ENCODE measurements at regions not wholly inside any gene's neighbourhood (a gene's known extent, or its start where the extent isn't known, plus 50 kb on each side); places are given as distances from the start of the nearest gene placed in this dataset.

DNA sequence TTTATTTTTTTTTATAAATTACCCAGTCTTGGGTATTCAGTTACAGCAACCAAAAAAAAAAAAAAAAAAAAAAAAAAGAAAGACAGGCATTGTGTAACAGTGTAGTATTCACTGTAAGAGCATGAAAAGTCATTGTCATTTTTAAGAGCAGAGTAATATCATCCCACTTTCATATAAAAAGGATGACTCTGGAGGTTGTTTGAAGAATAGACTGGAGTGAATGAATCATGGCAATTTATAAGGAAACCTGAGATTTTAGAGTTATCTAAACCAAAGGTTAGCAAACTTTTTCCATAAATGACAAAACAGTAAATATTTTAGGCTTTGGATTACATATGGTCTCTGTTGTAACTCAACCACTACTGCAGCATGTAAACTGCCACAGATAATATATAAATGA is 794.9 kb downstream of the NTRK3 start:
- no peaks in the 10 kb centered on the region for H3K27me3 ChIP-seq (ENCODE audit: control insufficient read depth in 1 of 2, insufficient read depth in 2 of 2, low read length in 2 of 2)
- POLR2A ChIA-PET, result no interaction called here
- TF ChIP-seq, protein P1, sequence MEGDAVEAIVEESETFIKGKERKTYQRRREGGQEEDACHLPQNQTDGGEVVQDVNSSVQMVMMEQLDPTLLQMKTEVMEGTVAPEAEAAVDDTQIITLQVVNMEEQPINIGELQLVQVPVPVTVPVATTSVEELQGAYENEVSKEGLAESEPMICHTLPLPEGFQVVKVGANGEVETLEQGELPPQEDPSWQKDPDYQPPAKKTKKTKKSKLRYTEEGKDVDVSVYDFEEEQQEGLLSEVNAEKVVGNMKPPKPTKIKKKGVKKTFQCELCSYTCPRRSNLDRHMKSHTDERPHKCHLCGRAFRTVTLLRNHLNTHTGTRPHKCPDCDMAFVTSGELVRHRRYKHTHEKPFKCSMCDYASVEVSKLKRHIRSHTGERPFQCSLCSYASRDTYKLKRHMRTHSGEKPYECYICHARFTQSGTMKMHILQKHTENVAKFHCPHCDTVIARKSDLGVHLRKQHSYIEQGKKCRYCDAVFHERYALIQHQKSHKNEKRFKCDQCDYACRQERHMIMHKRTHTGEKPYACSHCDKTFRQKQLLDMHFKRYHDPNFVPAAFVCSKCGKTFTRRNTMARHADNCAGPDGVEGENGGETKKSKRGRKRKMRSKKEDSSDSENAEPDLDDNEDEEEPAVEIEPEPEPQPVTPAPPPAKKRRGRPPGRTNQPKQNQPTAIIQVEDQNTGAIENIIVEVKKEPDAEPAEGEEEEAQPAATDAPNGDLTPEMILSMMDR (IDR thresholded peaks at IDR 0.05), result no peak
- H3K4me3 ChIP-seq (ENCODE audit: low read length), result no peak overlapping the region
- H3K9me3 ChIP-seq (ENCODE audit: control insufficient read depth in 1 of 2, insufficient read depth in 1 of 2, low read length in 2 of 2), result no peaks in the 10 kb centered on the region
- peaks cover 2% of the 10 kb centered on the region for H3K9me3 Mint-ChIP-seq
- no peak for ATAC-seq (ENCODE audit: poor library complexity)
- intact Hi-C loops (cut with DNase I, micrococcal nuclease), result no loop called here
- no peaks in the 10 kb centered on the region for H3K36me3 Mint-ChIP-seq (ENCODE audit: low read depth)
- CTCF ChIA-PET, result no interaction called here
- no peaks in the 10 kb centered on the region for H3K4me1 Mint-ChIP-seq (ENCODE audit: low read depth)
- no peaks in the 10 kb centered on the region for H3K36me3 ChIP-seq (ENCODE audit: insufficient read depth, low read length)
- H3K27ac ChIP-seq (ENCODE audit: low read depth in 1 of 2, low read length in 2 of 2), result no peak overlapping the region
- H3K27ac Mint-ChIP-seq, result no peak overlapping the region
- no peaks in the 10 kb centered on the region for H3K4me1 ChIP-seq (ENCODE audit: insufficient read depth, low read length)
- no peak overlapping the region for H3K4me3 Mint-ChIP-seq
- DNase-seq, result no peak
- peaks cover 22% of the 10 kb centered on the region for H3K27me3 Mint-ChIP-seq

DNA sequence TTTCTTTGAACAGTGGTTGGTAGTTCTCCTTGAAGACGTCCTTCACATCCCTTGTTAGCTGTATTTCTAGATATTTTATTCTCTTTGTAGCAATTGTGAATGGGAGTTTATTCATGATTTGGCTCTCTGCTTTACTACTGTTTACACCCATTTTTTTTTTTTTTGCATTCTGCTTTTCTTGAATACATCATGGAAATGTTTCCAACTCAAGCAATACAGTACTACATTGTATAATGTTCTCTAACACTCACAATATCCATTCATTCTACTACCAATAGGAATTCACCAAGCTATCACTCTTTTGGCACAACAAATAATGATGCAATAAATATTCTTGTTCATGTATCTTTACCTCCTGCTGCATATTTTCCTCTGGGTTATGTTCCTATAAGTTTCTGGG is 801.7 kb downstream of the NTRK3 start:
- ChIA-PET CTCF (no interaction called here), POLR2A (no interaction called here)
- Mint-ChIP-seq H3K27me3 (peaks cover 8% of the 10 kb centered on the region), H3K4me1 (ENCODE audit: low read depth) (no peaks in the 10 kb centered on the region), H3K9me3 (peaks cover 5% of the 10 kb centered on the region), H3K4me3 (no peak overlapping the region), H3K27ac (no peak overlapping the region), H3K36me3 (ENCODE audit: low read depth) (no peaks in the 10 kb centered on the region)
- no peak overlapping the region for H3K4me3 ChIP-seq (ENCODE audit: low read length)
- H3K27ac ChIP-seq (ENCODE audit: low read depth in 1 of 2, low read length in 2 of 2), result no peak overlapping the region
- intact Hi-C loops (cut with DNase I, micrococcal nuclease), result no loop called here
- no peaks in the 10 kb centered on the region for H3K9me3 ChIP-seq (ENCODE audit: control insufficient read depth in 1 of 2, insufficient read depth in 1 of 2, low read length in 2 of 2)
- no peaks in the 10 kb centered on the region for H3K27me3 ChIP-seq (ENCODE audit: control insufficient read depth in 1 of 2, insufficient read depth in 2 of 2, low read length in 2 of 2)
- ATAC-seq (ENCODE audit: poor library complexity) (no peak), DNase-seq (no peak)
- H3K4me1 ChIP-seq (ENCODE audit: insufficient read depth, low read length), result no peaks in the 10 kb centered on the region
- H3K36me3 ChIP-seq (ENCODE audit: insufficient read depth, low read length), result no peaks in the 10 kb centered on the region
- TF ChIP-seq, protein P1 (IDR thresholded peaks at IDR 0.05), result no peak

DNA sequence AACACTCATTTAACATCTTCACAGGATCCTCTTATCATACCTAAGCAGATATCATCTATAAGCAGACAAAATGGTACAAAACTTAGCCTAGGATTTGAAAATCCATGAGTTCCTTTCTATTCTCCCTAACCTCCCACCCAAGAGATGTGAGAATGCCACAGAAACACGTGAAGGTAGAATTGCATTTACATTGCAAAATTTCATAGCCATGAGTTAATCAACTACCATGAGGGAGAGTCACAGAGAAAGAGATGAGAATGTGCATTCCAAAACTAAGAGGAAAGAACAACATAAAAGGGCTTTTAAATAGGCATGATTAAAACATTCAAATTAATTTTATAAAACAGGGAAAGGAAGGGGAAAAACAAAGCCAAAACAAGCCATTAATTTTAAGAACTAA is 806.2 kb downstream of the NTRK3 start:
- Histone ChIP-seq H3K27ac (ENCODE audit: low read depth in 1 of 2, low read length in 2 of 2) (no peak overlapping the region), H3K9me3 (ENCODE audit: control insufficient read depth in 1 of 2, insufficient read depth in 1 of 2, low read length in 2 of 2) (no peaks in the 10 kb centered on the region), H3K36me3 (ENCODE audit: insufficient read depth, low read length) (no peaks in the 10 kb centered on the region), H3K4me3 (ENCODE audit: low read length) (no peak overlapping the region), H3K4me1 (ENCODE audit: insufficient read depth, low read length) (no peaks in the 10 kb centered on the region), H3K27me3 (ENCODE audit: control insufficient read depth in 1 of 2, insufficient read depth in 2 of 2, low read length in 2 of 2) (no peaks in the 10 kb centered on the region)
- ATAC-seq (ENCODE audit: poor library complexity), result no peak
- TF ChIP-seq, protein P1 (IDR thresholded peaks at IDR 0.05), result no peak
- ChIA-PET CTCF (no interaction called here), POLR2A (no interaction called here)
- intact Hi-C loops (cut with DNase I, micrococcal nuclease), result no loop called here
- H3K36me3 Mint-ChIP-seq (ENCODE audit: low read depth), result no peaks in the 10 kb centered on the region
- H3K27ac Mint-ChIP-seq, result no peak overlapping the region
- H3K4me3 Mint-ChIP-seq, result no peak overlapping the region
- no peak for DNase-seq
- H3K4me1 Mint-ChIP-seq (ENCODE audit: low read depth), result no peaks in the 10 kb centered on the region
- peaks cover 7% of the 10 kb centered on the region for H3K9me3 Mint-ChIP-seq
- H3K27me3 Mint-ChIP-seq, result no peaks in the 10 kb centered on the region

Data from CD4-positive, alpha-beta T cell (primary cell).